WERI-Rb-1 (cell line): ENCODE measurements at regions not wholly inside any gene's neighbourhood (a gene's known extent, or its start where the extent isn't known, plus 50 kb on each side); places are given as distances from the start of the nearest gene placed in this dataset.

Source experiments
- DNase-seq: peaks from one replicate; pipeline ENCODE4 v3.0.0-alpha.2; 2020
- H3K27ac ChIP-seq: fragments of 250-450 bp; sonication (Bioruptor Pico); 2 replicates; pipeline ENCODE4 v1.5.1; 2020; ENCODE audit warnings: mild to moderate bottlenecking, moderate library complexity
- H3K27me3 ChIP-seq: fragments of 250-450 bp; sonication (Bioruptor Pico); 2 replicates; pipeline ENCODE4 v1.5.1; 2021; ENCODE audit warnings: mild to moderate bottlenecking, low read depth, moderate library complexity; ENCODE audit not compliant: insufficient read depth, severe bottlenecking
- H3K36me3 ChIP-seq: fragments of 250-450 bp; sonication (Bioruptor Pico); 2 replicates; pipeline ENCODE4 v1.5.1; 2020; ENCODE audit warnings: mild to moderate bottlenecking, moderate library complexity
- H3K4me3 ChIP-seq: 2 replicates; pipeline ENCODE4 v1.5.1; 2011; ENCODE audit warnings: low read depth, mild to moderate bottlenecking, control low read depth, low read length
- H3K9me3 ChIP-seq: fragments of 250-450 bp; sonication (Bioruptor Pico); 2 replicates; pipeline ENCODE4 v1.5.1; 2021; ENCODE audit warnings: mild to moderate bottlenecking, moderate library complexity; ENCODE audit not compliant: severe bottlenecking
- TF ChIP-seq, protein P1 (sequence below): IDR thresholded peaks from 2 replicates; pipeline ENCODE4 v1.5.1; 2011; ENCODE audit warnings: low read depth, mild to moderate bottlenecking, control low read depth, inconsistent platforms, low read length

DNA sequence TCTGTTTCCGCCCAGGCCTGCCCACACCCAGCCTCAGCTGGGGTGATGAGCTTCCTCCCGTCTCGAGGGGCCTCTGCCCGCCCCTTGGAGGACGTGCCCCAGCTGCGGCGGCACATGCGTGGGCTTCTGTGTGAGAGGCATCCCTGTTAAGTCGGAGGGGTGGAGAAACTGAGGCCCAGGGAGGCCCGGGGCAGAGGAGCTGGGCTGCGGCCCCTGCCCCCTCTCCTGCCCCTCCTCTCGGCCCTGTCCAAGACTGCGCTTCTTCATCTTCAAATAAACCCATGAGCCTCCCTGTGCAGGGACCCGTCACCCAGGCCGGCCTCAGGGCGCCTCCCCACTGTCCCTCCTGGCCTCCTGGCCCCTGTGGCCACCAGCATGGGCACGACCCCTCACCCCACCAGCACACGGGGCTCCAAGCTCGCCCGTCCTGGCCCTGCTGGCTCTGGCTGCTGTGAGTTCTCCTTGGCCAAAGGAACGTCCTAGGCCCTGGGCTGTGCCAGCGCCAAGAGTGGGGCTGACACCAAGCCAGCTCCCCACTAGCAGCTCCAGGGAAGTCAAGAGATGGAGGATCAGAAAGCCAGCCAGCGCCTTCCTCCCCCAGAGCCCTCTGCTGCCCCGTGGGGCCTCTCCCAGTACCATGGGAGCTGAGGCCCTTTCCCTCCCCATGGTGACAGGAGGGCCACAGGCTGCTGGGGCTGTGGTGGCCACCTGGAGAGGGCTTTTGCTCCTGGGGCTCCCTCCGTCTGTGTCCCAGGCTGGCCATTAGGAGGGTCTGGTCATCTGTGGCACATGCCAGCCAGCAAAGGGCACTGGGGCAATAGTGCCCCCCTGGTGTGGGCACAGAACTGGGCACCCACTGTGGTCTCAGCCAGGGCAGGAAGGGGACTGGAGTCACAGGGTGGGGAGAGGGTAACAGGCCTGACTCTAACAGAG is 180.4 kb downstream of the KIF26A start:
- Histone ChIP-seq H3K36me3 (no peaks in the 10 kb centered on the region), H3K27me3 (no peaks in the 10 kb centered on the region), H3K27ac (no peak overlapping the region), H3K9me3 (no peaks in the 10 kb centered on the region), H3K4me3 (no peak overlapping the region)
- TF ChIP-seq, protein P1, sequence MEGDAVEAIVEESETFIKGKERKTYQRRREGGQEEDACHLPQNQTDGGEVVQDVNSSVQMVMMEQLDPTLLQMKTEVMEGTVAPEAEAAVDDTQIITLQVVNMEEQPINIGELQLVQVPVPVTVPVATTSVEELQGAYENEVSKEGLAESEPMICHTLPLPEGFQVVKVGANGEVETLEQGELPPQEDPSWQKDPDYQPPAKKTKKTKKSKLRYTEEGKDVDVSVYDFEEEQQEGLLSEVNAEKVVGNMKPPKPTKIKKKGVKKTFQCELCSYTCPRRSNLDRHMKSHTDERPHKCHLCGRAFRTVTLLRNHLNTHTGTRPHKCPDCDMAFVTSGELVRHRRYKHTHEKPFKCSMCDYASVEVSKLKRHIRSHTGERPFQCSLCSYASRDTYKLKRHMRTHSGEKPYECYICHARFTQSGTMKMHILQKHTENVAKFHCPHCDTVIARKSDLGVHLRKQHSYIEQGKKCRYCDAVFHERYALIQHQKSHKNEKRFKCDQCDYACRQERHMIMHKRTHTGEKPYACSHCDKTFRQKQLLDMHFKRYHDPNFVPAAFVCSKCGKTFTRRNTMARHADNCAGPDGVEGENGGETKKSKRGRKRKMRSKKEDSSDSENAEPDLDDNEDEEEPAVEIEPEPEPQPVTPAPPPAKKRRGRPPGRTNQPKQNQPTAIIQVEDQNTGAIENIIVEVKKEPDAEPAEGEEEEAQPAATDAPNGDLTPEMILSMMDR, result no peak
- no peak for DNase-seq

DNA sequence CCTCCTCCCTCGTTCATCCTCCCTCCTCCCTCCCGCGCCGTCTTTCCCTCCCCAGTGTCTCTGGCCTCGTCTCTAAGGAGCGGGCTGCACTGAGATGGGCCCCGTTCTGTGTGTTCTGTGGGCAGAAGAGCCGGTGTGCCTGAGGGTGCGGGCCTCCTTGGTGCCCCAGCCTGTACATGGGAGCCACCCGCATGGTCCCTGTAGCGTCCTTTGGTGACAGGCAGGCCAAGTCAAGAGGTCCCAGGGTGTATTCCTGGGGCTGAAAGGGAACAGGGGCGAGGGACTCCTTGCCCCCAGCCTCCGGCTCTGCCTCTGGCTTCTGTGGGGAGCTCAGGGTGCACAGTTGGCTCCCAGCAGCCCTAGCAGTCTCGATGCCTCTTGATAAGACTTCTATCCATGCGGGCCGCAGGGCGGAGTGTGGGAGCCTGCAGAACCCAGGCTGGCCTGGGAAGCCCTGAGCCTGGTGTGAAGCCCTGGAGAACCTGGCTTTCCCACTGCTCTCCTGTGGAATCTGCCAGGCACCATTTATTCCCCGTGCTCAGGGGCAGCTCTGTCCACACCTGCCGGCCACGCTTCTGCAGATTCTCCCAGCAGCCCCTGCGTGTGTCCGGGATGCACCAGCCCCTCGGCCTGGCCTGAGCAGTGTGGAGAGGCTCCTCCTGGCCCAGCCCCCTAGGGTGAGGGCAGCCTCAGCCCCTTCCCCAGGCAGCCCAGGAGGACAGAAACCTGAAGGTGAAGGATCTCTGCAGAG is 181.3 kb downstream of the KIF26A start:
- TF ChIP-seq, protein P1, result no peak
- no peak for DNase-seq
- Histone ChIP-seq H3K27ac (no peak overlapping the region), H3K36me3 (no peaks in the 10 kb centered on the region), H3K27me3 (no peaks in the 10 kb centered on the region), H3K4me3 (no peak overlapping the region), H3K9me3 (no peaks in the 10 kb centered on the region)

DNA sequence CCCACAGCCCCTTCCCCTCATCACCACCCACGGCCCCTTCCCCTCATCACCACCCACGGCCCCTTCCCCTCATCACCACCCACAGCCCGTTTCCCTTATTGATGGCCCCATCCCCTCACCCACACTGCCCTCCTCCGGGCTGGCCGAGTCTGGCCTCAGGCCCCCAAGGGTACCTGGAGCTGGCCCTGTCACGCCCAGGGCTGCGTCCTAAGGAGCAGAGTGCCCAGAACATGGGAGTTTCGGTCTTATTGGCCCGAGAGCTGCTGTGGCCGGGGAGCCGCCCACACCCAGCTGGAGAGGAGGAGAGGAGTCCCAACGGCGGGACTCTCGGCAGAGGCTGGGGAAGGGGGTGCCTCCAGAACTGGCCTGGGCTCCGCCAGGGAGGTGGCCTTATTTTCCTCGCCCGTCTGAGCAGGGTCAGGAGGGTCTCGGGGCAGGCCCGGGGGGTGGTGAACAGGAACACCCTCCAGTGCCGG is 182.3 kb downstream of the KIF26A start:
- Histone ChIP-seq H3K4me3 (no peak overlapping the region), H3K27ac (no peak overlapping the region), H3K36me3 (no peaks in the 10 kb centered on the region), H3K27me3 (no peaks in the 10 kb centered on the region), H3K9me3 (no peaks in the 10 kb centered on the region)
- no peak for DNase-seq
- TF ChIP-seq, protein P1, result no peak

DNA sequence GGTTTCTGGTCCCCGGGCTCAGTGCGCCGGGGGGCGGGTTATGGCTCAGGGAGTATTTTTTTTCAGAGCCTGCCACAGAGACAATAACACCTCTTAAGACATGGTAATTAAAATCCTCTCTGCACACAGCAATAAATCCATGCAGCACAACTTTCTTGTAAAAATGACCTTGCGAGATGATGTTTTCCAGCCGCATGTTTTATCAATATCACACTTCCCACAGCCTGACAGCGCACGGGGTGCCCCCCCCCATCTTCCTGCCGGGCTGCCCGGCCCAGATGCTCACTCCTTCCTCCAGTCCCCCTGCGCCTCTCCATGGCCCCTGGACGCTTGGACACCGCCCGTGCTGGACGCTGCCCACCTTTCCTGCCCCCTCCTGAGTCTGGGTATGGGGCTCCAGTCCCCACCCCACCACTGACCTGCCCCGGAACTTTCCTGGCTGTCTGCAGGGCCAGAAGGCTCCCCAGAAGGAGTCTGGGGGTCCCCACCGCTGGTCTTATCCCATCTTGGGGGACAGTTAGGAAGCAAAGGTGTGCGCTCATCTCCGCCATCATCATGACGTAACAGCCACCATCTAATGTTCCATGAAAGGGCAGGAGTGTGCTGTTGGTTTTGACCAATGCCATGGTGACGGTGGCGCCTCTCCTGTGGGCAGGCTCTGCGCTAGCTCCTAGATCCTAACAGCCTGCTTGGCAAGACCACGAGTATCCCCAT is 182.9 kb downstream of the KIF26A start:
- TF ChIP-seq, protein P1, result no peak
- no peaks in the 10 kb centered on the region for H3K9me3 ChIP-seq
- no peak overlapping the region for H3K4me3 ChIP-seq
- no peaks in the 10 kb centered on the region for H3K27me3 ChIP-seq
- DNase-seq, result no peak
- H3K36me3 ChIP-seq, result no peaks in the 10 kb centered on the region
- no peak overlapping the region for H3K27ac ChIP-seq

DNA sequence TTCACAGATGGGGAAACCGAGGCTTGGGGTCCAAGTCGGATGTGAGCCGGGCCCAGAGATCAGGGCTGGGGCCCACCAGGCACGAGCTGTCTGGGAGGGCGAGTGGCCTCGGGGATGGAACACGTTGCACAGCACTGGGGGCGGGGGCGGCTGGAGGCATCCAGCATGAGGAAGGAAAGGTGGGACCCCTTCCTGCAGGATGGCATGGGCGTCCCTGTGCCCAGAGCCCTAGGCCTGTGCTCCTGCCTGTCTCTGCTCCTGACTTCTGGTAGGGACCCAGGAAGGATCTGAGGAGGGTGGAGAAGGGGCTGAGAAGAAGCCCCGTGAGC is 183.4 kb downstream of the KIF26A start:
- H3K36me3 ChIP-seq, result no peaks in the 10 kb centered on the region
- no peak for DNase-seq
- no peak overlapping the region for H3K4me3 ChIP-seq
- TF ChIP-seq, protein P1, result no peak
- H3K27me3 ChIP-seq, result no peaks in the 10 kb centered on the region
- no peak overlapping the region for H3K27ac ChIP-seq
- H3K9me3 ChIP-seq, result no peaks in the 10 kb centered on the region
